Head of caudate nucleus (tissue), 42 donors: ENCODE measurements at regions not wholly inside any gene's neighbourhood (a gene's known extent, or its start where the extent isn't known, plus 50 kb on each side); places are given as distances from the start of the nearest gene placed in this dataset.

ENCODE experiments used
- DNase-seq, 42 donors: peaks; one replicate each; pipeline versions ENCODE4 v3.0.0 to v3.0.0-alpha.2; 2020 to 2021; ENCODE audit warnings: mixed read lengths in 7 of 42
- intact Hi-C: fragments of 100-400 bp; cut with DNase I; formaldehyde crosslinking; loops from one replicate; pipeline ENCODE4 v1.15.0; 2022

GRCh38 chr6:170028629-170029345, 262.1 kb downstream of the DLL1 start:
- intact Hi-C loops: no loop called here
- peak in 11 of 42 donors; percentile 4 to 28 (median 11) for DNase-seq

GRCh38 chr6:170027647-170028043, 263.2 kb downstream of the DLL1 start:
- intact Hi-C loops: no loop called here
- peak in 7 of 42 donors; percentile 0 to 25 (median 6) for DNase-seq

- intact Hi-C loops: no loop called here
- peak in 3 of 42 donors; percentile 2 to 14 (median 5) for DNase-seq
Observed at GRCh38 chr6:170026751-170027646, 263.9 kb downstream of the DLL1 start.

- peak in 7 of 42 donors; percentile 6 to 37 (median 18) for DNase-seq
- intact Hi-C loops: no loop called here
Observed at GRCh38 chr6:170025935-170026750, 264.7 kb downstream of the DLL1 start.

GRCh38 chr6:170025341-170025911, 265.5 kb downstream of the DLL1 start:
- DNase-seq: peak in 6 of 42 donors; percentile 6 to 36 (median 16)
- intact Hi-C loops: no loop called here

- intact Hi-C loops: no loop called here
- peak in 6 of 42 donors; percentile 10 to 39 (median 22) for DNase-seq
Observed at GRCh38 chr6:170024940-170025339, 265.9 kb downstream of the DLL1 start.

GRCh38 chr6:170023620-170024521, 267.0 kb downstream of the DLL1 start:
- intact Hi-C loops: no loop called here
- peak in 6 of 42 donors; percentile 8 to 34 (median 25) for DNase-seq

- peak in 6 of 42 donors; percentile 1 to 42 (median 17) for DNase-seq
- intact Hi-C loops: no loop called here
Observed at GRCh38 chr6:170022827-170023619, 267.9 kb downstream of the DLL1 start.

GRCh38 chr6:170022291-170022722, 268.6 kb downstream of the DLL1 start:
- DNase-seq: peak in 4 of 42 donors; percentile 12 to 38 (median 28)
- intact Hi-C loops: no loop called here

GRCh38 chr6:170021579-170021978, 269.3 kb downstream of the DLL1 start:
- intact Hi-C loops: no loop called here
- peak in 4 of 42 donors; percentile 2 to 21 (median 7) for DNase-seq

- intact Hi-C loops: no loop called here
- peak in 5 of 42 donors; percentile 1 to 23 (median 5) for DNase-seq
Observed at GRCh38 chr6:170019818-170020583, 268.6 kb downstream of the ERMARD start.

GRCh38 chr6:170018936-170019817, 267.8 kb downstream of the ERMARD start:
- intact Hi-C loops: no loop called here

GRCh38 chr6:170018422-170018935, 267.1 kb downstream of the ERMARD start:
- intact Hi-C loops: no loop called here
- DNase-seq: peak in 1 of 42 donors; percentile 12

More at GRCh38 chr6:170018936-170019817, 267.8 kb downstream of the ERMARD start:
- DNase-seq: peak in 3 of 42 donors; percentile 8 to 25 (median 24)

- intact Hi-C loops: no loop called here
- no peak for DNase-seq
Observed at GRCh38 chr6:170017603-170018320, 266.3 kb downstream of the ERMARD start.
